ENCODE measurements at regions not wholly inside any gene's neighbourhood (a gene's known extent, or its start where the extent isn't known, plus 50 kb on each side); places are given as distances from the start of the nearest gene placed in this dataset.

- Mint-ChIP-seq H3K36me3 (ENCODE audit: unreplicated experiment) (peaks cover 5% of the 10 kb centered on the region), H3K27me3 (ENCODE audit: unreplicated experiment) (no peaks in the 10 kb centered on the region), H3K4me1 (ENCODE audit: unreplicated experiment) (peaks cover 35% of the 10 kb centered on the region), H3K9me3 (ENCODE audit: unreplicated experiment) (peaks cover 46% of the 10 kb centered on the region), H3K4me3 (ENCODE audit: unreplicated experiment) (no peak overlapping the region), H3K27ac (ENCODE audit: unreplicated experiment) (no peak overlapping the region)
- no peak for DNase-seq (ENCODE audit: extremely low spot score, unreplicated experiment)
- no peak for TF ChIP-seq CTCF (IDR thresholded peaks at IDR 0.05)
Observed at GRCh38 chr3:146306656-146307455, 56.0 kb upstream of the PLSCR4 start.

DNA sequence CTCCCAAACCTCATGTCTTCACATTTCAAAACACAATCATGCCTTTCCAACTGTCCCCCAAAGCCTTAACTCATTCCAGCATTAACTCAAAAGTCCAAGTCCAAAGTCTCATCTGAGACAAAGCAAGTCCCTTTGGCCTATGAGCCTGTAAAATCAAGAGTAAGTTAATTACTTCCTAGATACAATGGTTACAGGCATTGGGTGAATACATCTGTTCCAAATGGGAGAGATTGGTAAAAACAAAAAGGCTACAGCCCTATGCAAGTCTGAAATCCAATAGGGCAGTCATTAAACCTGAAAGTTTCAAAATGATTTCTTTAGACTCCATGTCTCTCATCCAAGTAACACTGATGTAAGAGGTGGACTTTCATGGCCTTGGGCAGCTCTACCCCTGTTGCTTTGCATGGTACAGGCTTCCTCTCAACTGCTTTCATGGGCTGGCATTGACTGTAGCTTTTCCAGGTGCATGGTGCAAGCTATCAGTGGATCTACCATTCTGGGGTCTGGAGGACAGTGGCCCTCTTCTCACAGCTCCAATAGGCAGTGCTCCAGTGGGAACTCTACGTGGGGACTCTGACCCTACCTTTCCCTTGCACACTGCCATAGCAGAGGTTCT is 55.0 kb upstream of the PLSCR4 start:
- Mint-ChIP-seq H3K27me3 (ENCODE audit: unreplicated experiment) (no peaks in the 10 kb centered on the region), H3K4me3 (ENCODE audit: unreplicated experiment) (no peak overlapping the region), H3K4me1 (ENCODE audit: unreplicated experiment) (peaks cover 35% of the 10 kb centered on the region), H3K27ac (ENCODE audit: unreplicated experiment) (no peak overlapping the region), H3K9me3 (ENCODE audit: unreplicated experiment) (peaks cover 39% of the 10 kb centered on the region), H3K36me3 (ENCODE audit: unreplicated experiment) (peaks cover 5% of the 10 kb centered on the region)
- no peak for DNase-seq (ENCODE audit: extremely low spot score, unreplicated experiment)
- no peak for TF ChIP-seq CTCF (IDR thresholded peaks at IDR 0.05)

DNA sequence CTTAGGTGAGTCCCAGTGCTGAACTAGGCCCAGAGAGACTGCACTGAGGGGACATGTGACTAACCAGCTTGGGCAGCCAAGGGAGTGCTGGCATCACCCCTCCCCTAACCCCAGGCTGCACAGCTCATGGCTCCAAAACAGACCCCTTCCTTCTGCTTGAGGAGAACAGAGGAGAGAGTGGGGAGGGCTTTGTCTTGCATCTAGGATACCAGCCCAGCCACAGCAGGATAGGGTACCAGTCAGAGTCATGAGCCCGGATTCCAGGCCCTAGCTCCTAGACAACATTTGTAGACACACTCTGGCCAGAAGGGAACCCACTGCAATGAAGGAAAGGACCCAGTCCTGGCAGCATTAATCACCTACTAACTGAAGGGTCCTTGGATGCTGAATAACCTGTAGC is 49.9 kb upstream of the PLSCR4 start:
- peaks cover 5% of the 10 kb centered on the region for H3K36me3 Mint-ChIP-seq (ENCODE audit: unreplicated experiment)
- no peak for TF ChIP-seq CTCF (IDR thresholded peaks at IDR 0.05)

More for the DNA sequence above, 49.9 kb upstream of the PLSCR4 start:
- no peak overlapping the region for H3K27ac Mint-ChIP-seq (ENCODE audit: unreplicated experiment)
- H3K27me3 Mint-ChIP-seq (ENCODE audit: unreplicated experiment), result no peaks in the 10 kb centered on the region
- no peak for DNase-seq (ENCODE audit: extremely low spot score, unreplicated experiment)
- H3K9me3 Mint-ChIP-seq (ENCODE audit: unreplicated experiment), result peaks cover 34% of the 10 kb centered on the region
- no peak overlapping the region for H3K4me3 Mint-ChIP-seq (ENCODE audit: unreplicated experiment)
- no peaks in the 10 kb centered on the region for H3K4me1 Mint-ChIP-seq (ENCODE audit: unreplicated experiment)

All from osteocyte (in vitro differentiated cells).